ENCODE measurements at regions not wholly inside any gene's neighbourhood (a gene's known extent, or its start where the extent isn't known, plus 50 kb on each side); places are given as distances from the start of the nearest gene placed in this dataset.

- no peak for TF ChIP-seq CTCF (IDR thresholded peaks at IDR 0.05)
- TF ChIP-seq SMC3 (IDR thresholded peaks at IDR 0.05; ENCODE audit: low read depth, low read length): no peak
- TF ChIP-seq, protein P1, sequence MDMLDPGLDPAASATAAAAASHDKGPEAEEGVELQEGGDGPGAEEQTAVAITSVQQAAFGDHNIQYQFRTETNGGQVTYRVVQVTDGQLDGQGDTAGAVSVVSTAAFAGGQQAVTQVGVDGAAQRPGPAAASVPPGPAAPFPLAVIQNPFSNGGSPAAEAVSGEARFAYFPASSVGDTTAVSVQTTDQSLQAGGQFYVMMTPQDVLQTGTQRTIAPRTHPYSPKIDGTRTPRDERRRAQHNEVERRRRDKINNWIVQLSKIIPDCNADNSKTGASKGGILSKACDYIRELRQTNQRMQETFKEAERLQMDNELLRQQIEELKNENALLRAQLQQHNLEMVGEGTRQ (IDR thresholded peaks at IDR 0.05; ENCODE audit: borderline replicate concordance, low read depth, low read length): no peak
- TF ChIP-seq EP300 (IDR thresholded peaks at IDR 0.05; ENCODE audit: borderline replicate concordance in 1 of 2, low read depth in 1 of 2, low read length in 1 of 2): no peak
- TF ChIP-seq TAF1 (IDR thresholded peaks at IDR 0.05; ENCODE audit: borderline replicate concordance, low read depth, low read length): no peak
Measured at GRCh38 chr1:232579958-232580941, 49.7 kb downstream of the SIPA1L2 start.

Data from SK-N-SH (cell line).